MM.1S (cell line): ENCODE measurements at regions not wholly inside any gene's neighbourhood (a gene's known extent, or its start where the extent isn't known, plus 50 kb on each side); places are given as distances from the start of the nearest gene placed in this dataset.
"Not testable (repeated sequence)": the region's sequence is repeated elsewhere in the genome, so short reads cannot be mapped to it uniquely, and the experiment has no call there.

Source experiments
- DNase-seq: peaks from one replicate; pipeline ENCODE4 v3.0.0-alpha.2; 2015
- H2AFZ ChIP-seq: fragments of 300-600 bp; sonication (generic); 2 replicates; pipeline ENCODE4 v1.6.0; 2016; ENCODE audit warnings: antibody characterized with exemption, low read length
- H3F3A ChIP-seq: fragments of 300-600 bp; sonication (generic); 2 replicates; pipeline ENCODE4 v1.6.1; 2016; ENCODE audit warnings: mild to moderate bottlenecking, antibody characterized with exemption, low read length, moderate library complexity, mixed read lengths; ENCODE audit not compliant: insufficient read depth
- H3K27ac ChIP-seq: fragments of 300-600 bp; sonication (generic); 2 replicates; pipeline ENCODE4 v1.5.1; 2016; ENCODE audit warnings: mild to moderate bottlenecking, low read length
- H3K27me3 ChIP-seq: fragments of 300-600 bp; sonication (generic); replicated peaks from 2 replicates; pipeline ENCODE4 v1.6.0; 2016; ENCODE audit warnings: low read length; ENCODE audit not compliant: insufficient read depth
- H3K36me3 ChIP-seq: fragments of 300-600 bp; sonication (generic); replicated peaks from 2 replicates; pipeline ENCODE4 v1.6.1; 2016; ENCODE audit warnings: mild to moderate bottlenecking, low read length, mixed read lengths; ENCODE audit not compliant: insufficient read depth
- H3K4me1 ChIP-seq: fragments of 300-600 bp; sonication (generic); 2 replicates; pipeline ENCODE4 v1.6.1; 2016; ENCODE audit warnings: low read length, mixed read lengths
- H3K4me2 ChIP-seq: fragments of 300-600 bp; sonication (generic); 2 replicates; pipeline ENCODE4 v1.6.0; 2016; ENCODE audit warnings: low read depth, low read length
- H3K4me3 ChIP-seq: fragments of 300-600 bp; sonication (generic); 2 replicates; pipeline ENCODE4 v1.5.1; 2016; ENCODE audit warnings: low read length, mixed read lengths
- H3K79me2 ChIP-seq: fragments of 300-600 bp; sonication (generic); 2 replicates; pipeline ENCODE4 v1.6.1; 2016; ENCODE audit warnings: mixed run types, low read length, mixed read lengths
- H3K9ac ChIP-seq: fragments of 300-600 bp; sonication (generic); 2 replicates; pipeline ENCODE4 v1.6.1; 2016; ENCODE audit warnings: low read length, mixed read lengths
- H3K9me2 ChIP-seq: fragments of 300-600 bp; sonication (generic); replicated peaks from 2 replicates; pipeline ENCODE4 v1.6.1; 2016; ENCODE audit warnings: mild to moderate bottlenecking, low read length, mixed read lengths; ENCODE audit not compliant: insufficient read depth
- H3K9me3 ChIP-seq: fragments of 300-600 bp; sonication (generic); replicated peaks from 2 replicates; pipeline ENCODE4 v1.6.1; 2016; ENCODE audit warnings: mild to moderate bottlenecking, low read length, mixed read lengths; ENCODE audit not compliant: insufficient read depth
- H4K20me1 ChIP-seq: fragments of 300-600 bp; sonication (generic); 2 replicates; pipeline ENCODE4 v1.6.1; 2016; ENCODE audit warnings: mild to moderate bottlenecking, low read length, moderate library complexity, mixed read lengths; ENCODE audit not compliant: insufficient read depth
- EZH2 ChIP-seq: fragments of 300-600 bp; sonication (generic); optimal IDR thresholded peaks from 2 replicates; pipeline ENCODE3; 2017; ENCODE audit warnings: low read depth, mild to moderate bottlenecking, antibody characterized with exemption, low read length, mixed read lengths
- EZH2phosphoT487 ChIP-seq: fragments of 300-600 bp; sonication (generic); IDR thresholded peaks from 2 replicates; pipeline ENCODE4 v1.6.1; 2018; ENCODE audit warnings: antibody characterized with exemption, low read length
- TF ChIP-seq, protein P1 (sequence below): fragments of 300-600 bp; sonication (generic); IDR thresholded peaks from 2 replicates; pipeline ENCODE4 v1.5.1; 2016; ENCODE audit warnings: antibody characterized with exemption, low read length, mixed read lengths

DNA sequence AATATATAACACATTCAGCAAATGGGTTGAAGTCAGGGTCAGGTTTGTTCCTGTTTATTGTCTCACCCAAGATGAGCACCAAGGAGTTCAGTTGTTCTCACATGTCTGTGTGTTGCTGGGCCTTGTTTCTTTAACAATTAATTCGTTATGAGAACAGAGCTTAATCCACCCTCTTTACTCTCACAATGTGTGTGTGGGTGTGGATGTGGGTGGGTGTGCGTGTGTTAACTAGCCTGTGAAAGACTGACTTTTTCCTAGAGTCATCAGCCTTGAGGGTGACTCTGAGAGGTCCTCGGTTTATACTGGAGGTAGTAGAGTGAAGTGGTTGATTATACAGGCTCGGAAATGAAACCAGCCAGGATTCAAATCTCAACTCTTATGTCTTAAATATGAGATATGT lies 672.1 kb downstream of the MAFB start:
- Histone ChIP-seq H3K27me3 (no peaks in the 10 kb centered on the region), H3K4me1 (no peaks in the 10 kb centered on the region), H3K27ac (no peak overlapping the region), H4K20me1 (no peaks in the 10 kb centered on the region), H3K9me3 (no peaks in the 10 kb centered on the region), H3K9ac (no peak overlapping the region), H3K36me3 (no peaks in the 10 kb centered on the region), H3K9me2 (no peaks in the 10 kb centered on the region), H3K4me3 (no peak overlapping the region), H3K79me2 (no peaks in the 10 kb centered on the region), H3F3A (no peaks in the 10 kb centered on the region), H2AFZ (no peak overlapping the region), H3K4me2 (no peak overlapping the region)
- TF ChIP-seq EZH2phosphoT487, result no peak
- TF ChIP-seq, protein P1, sequence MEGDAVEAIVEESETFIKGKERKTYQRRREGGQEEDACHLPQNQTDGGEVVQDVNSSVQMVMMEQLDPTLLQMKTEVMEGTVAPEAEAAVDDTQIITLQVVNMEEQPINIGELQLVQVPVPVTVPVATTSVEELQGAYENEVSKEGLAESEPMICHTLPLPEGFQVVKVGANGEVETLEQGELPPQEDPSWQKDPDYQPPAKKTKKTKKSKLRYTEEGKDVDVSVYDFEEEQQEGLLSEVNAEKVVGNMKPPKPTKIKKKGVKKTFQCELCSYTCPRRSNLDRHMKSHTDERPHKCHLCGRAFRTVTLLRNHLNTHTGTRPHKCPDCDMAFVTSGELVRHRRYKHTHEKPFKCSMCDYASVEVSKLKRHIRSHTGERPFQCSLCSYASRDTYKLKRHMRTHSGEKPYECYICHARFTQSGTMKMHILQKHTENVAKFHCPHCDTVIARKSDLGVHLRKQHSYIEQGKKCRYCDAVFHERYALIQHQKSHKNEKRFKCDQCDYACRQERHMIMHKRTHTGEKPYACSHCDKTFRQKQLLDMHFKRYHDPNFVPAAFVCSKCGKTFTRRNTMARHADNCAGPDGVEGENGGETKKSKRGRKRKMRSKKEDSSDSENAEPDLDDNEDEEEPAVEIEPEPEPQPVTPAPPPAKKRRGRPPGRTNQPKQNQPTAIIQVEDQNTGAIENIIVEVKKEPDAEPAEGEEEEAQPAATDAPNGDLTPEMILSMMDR, result no peak
- no peak for TF ChIP-seq EZH2
- no peak for DNase-seq

DNA sequence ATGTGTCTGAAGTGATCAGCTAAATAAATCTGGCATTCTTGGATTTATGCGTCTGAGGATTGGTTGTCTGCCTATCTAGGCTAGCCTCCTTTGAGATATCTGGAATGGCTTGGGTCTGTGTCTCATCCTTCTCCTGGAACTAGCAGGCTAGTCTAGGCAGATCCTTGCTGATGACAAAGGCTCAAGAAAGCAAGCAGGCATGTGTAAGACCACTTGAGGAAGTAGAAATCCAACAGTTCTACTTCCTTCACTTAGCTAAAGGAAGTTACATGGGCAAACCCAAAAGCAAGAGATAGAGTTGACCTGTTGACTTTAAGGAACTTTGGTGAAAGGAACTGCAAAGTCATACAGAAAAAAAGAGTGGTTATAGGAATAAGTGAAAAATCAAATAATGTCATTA lies 672.6 kb downstream of the MAFB start:
- DNase-seq, result no peak
- no peaks in the 10 kb centered on the region for H3K9me2 ChIP-seq
- no peak overlapping the region for H3K4me2 ChIP-seq
- no peak overlapping the region for H3K4me3 ChIP-seq
- no peaks in the 10 kb centered on the region for H3K4me1 ChIP-seq
- no peak overlapping the region for H2AFZ ChIP-seq
- H3K27me3 ChIP-seq, result no peaks in the 10 kb centered on the region
- H3K79me2 ChIP-seq, result no peaks in the 10 kb centered on the region
- no peaks in the 10 kb centered on the region for H3F3A ChIP-seq
- no peaks in the 10 kb centered on the region for H3K36me3 ChIP-seq
- H4K20me1 ChIP-seq, result no peaks in the 10 kb centered on the region
- H3K27ac ChIP-seq, result no peak overlapping the region
- H3K9ac ChIP-seq, result no peak overlapping the region
- TF ChIP-seq, protein P1, result no peak
- TF ChIP-seq EZH2, result no peak
- TF ChIP-seq EZH2phosphoT487, result no peak
- no peaks in the 10 kb centered on the region for H3K9me3 ChIP-seq

DNA sequence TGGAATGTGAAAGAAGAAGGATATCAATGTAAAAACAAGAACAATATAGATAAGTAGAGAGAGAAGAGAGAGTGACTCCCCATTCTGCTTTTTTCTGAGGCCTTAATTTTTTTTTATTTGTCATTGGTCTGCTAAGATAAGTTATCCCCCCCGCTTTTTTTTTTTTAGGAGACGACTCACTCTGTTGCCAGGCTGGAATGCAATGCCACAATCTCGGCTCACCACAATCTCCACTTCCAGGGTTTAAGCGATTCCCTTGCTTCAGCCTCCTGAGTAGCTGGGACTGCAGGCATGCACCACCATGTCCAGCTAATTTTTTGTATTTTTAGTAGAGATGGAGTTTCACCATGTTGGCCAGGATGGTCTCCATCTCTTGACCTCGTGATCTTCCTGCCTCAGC lies 677.0 kb downstream of the MAFB start:
- H3K4me2 ChIP-seq, H3K27ac ChIP-seq, H3K79me2 ChIP-seq, H3K27me3 ChIP-seq, H4K20me1 ChIP-seq, H3K9me3 ChIP-seq, H2AFZ ChIP-seq, H3F3A ChIP-seq, H3K36me3 ChIP-seq, H3K4me1 ChIP-seq, H3K9me2 ChIP-seq, H3K9ac ChIP-seq, DNase-seq, H3K4me3 ChIP-seq: not testable (repeated sequence)

DNA sequence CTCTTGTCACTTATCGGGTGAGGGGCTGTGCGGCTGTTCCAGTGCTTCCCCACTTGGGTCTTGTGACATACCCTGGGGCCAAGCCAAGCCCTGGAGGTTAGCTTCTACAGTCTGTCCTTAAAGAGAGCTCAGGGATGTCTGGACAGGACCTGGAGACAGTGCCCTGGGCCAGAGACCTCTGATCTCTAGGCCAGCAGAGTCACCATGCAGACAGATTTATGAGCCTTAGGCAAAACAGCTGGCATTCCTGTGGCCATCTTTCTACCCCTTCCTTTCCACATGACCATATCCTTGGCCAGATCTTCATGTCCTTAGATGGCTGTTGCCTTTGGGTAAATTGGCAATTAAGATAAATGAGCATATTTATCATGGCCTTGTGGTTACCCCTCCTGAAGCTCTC lies 678.6 kb downstream of the MAFB start:
- H3K27ac ChIP-seq, result no peak overlapping the region
- H3K9ac ChIP-seq, result no peak overlapping the region
- H3K36me3 ChIP-seq, result no peaks in the 10 kb centered on the region
- no peaks in the 10 kb centered on the region for H3F3A ChIP-seq
- no peak for DNase-seq
- H3K4me1 ChIP-seq, result no peaks in the 10 kb centered on the region
- no peaks in the 10 kb centered on the region for H4K20me1 ChIP-seq
- H3K4me3 ChIP-seq, result no peak overlapping the region
- no peak overlapping the region for H2AFZ ChIP-seq
- H3K27me3 ChIP-seq, result no peaks in the 10 kb centered on the region
- no peaks in the 10 kb centered on the region for H3K79me2 ChIP-seq
- H3K9me3 ChIP-seq, result no peaks in the 10 kb centered on the region
- no peak overlapping the region for H3K4me2 ChIP-seq
- TF ChIP-seq EZH2phosphoT487 (no peak), EZH2 (no peak)
- TF ChIP-seq, protein P1, result no peak
- H3K9me2 ChIP-seq, result no peaks in the 10 kb centered on the region
